Skeletal muscle satellite cell (primary cell): ENCODE measurements at regions not wholly inside any gene's neighbourhood (a gene's known extent, or its start where the extent isn't known, plus 50 kb on each side); places are given as distances from the start of the nearest gene placed in this dataset.

Source experiments
- H3K27me3 ChIP-seq: 2 replicates; pipeline ENCODE4 v1.7.0; 2013; ENCODE audit warnings: low read length; ENCODE audit not compliant: control insufficient read depth, insufficient read depth
- H3K36me3 ChIP-seq: 2 replicates; pipeline ENCODE4 v1.7.0; 2013; ENCODE audit warnings: mild to moderate bottlenecking, control low read depth, low read length; ENCODE audit not compliant: insufficient read depth
- H3K4me1 ChIP-seq: 2 replicates; pipeline ENCODE4 v1.7.0; 2013; ENCODE audit warnings: low read length; ENCODE audit not compliant: control insufficient read depth, insufficient read depth
- H3K4me2 ChIP-seq: 2 replicates; pipeline ENCODE4 v1.7.0; 2013; ENCODE audit warnings: mild to moderate bottlenecking, low read length
- H3K4me3 ChIP-seq: 2 replicates; pipeline ENCODE4 v1.7.0; 2013; ENCODE audit warnings: low read length
- H3K9ac ChIP-seq: 2 replicates; pipeline ENCODE4 v1.7.0; 2013; ENCODE audit warnings: mild to moderate bottlenecking, low read depth, low read length, moderate library complexity
- H3K9me3 ChIP-seq: replicated peaks from 2 replicates; pipeline ENCODE4 v1.7.0; 2013; ENCODE audit warnings: mild to moderate bottlenecking, control low read depth, low read length

- Histone ChIP-seq H3K4me1 (no peaks in the 10 kb centered on the region), H3K9ac (no peak overlapping the region)
Observed at GRCh38 chr12:24143928-24144327, 194.5 kb upstream of the SOX5 start.

GRCh38 chr12:24139035-24139434 is 189.6 kb upstream of the SOX5 start:
- Histone ChIP-seq H3K9ac (no peak overlapping the region), H3K9me3 (no peaks in the 10 kb centered on the region), H3K4me1 (no peaks in the 10 kb centered on the region), H3K36me3 (no peaks in the 10 kb centered on the region), H3K27me3 (no peaks in the 10 kb centered on the region), H3K4me3 (no peak overlapping the region), H3K4me2 (no peak overlapping the region)

More at GRCh38 chr12:24143928-24144327, 194.5 kb upstream of the SOX5 start:
- Histone ChIP-seq H3K4me3 (no peak overlapping the region), H3K36me3 (no peaks in the 10 kb centered on the region), H3K27me3 (no peaks in the 10 kb centered on the region), H3K4me2 (no peak overlapping the region), H3K9me3 (no peaks in the 10 kb centered on the region)

GRCh38 chr12:24138041-24138440 is 188.6 kb upstream of the SOX5 start:
- Histone ChIP-seq H3K4me1 (no peaks in the 10 kb centered on the region), H3K4me2 (no peak overlapping the region), H3K36me3 (no peaks in the 10 kb centered on the region), H3K27me3 (no peaks in the 10 kb centered on the region), H3K9me3 (no peaks in the 10 kb centered on the region), H3K4me3 (no peak overlapping the region), H3K9ac (no peak overlapping the region)

- Histone ChIP-seq H3K4me2 (no peak overlapping the region), H3K36me3 (no peaks in the 10 kb centered on the region), H3K4me3 (no peak overlapping the region), H3K9me3 (no peaks in the 10 kb centered on the region), H3K27me3 (no peaks in the 10 kb centered on the region), H3K9ac (no peak overlapping the region), H3K4me1 (no peaks in the 10 kb centered on the region)
Observed at GRCh38 chr12:24135158-24135850, 185.8 kb upstream of the SOX5 start.

GRCh38 chr12:24134092-24134491 is 184.6 kb upstream of the SOX5 start:
- Histone ChIP-seq H3K9ac (no peak overlapping the region), H3K36me3 (no peaks in the 10 kb centered on the region), H3K9me3 (no peaks in the 10 kb centered on the region), H3K4me1 (no peaks in the 10 kb centered on the region), H3K27me3 (no peaks in the 10 kb centered on the region), H3K4me3 (no peak overlapping the region), H3K4me2 (no peak overlapping the region)

GRCh38 chr12:24133384-24133783 is 183.9 kb upstream of the SOX5 start:
- no peaks in the 10 kb centered on the region for H3K9me3 ChIP-seq
- H3K36me3 ChIP-seq: no peaks in the 10 kb centered on the region
- no peak overlapping the region for H3K9ac ChIP-seq
- no peak overlapping the region for H3K4me3 ChIP-seq
- no peaks in the 10 kb centered on the region for H3K4me1 ChIP-seq
- H3K27me3 ChIP-seq: no peaks in the 10 kb centered on the region
- H3K4me2 ChIP-seq: no peak overlapping the region

GRCh38 chr12:24127919-24128721 is 178.7 kb upstream of the SOX5 start:
- Histone ChIP-seq H3K4me1 (no peaks in the 10 kb centered on the region), H3K9me3 (no peaks in the 10 kb centered on the region), H3K4me2 (no peak overlapping the region), H3K4me3 (no peak overlapping the region), H3K9ac (no peak overlapping the region), H3K27me3 (no peaks in the 10 kb centered on the region), H3K36me3 (no peaks in the 10 kb centered on the region)

- Histone ChIP-seq H3K36me3 (no peaks in the 10 kb centered on the region), H3K9ac (no peak overlapping the region), H3K4me1 (no peaks in the 10 kb centered on the region), H3K4me3 (no peak overlapping the region), H3K27me3 (no peaks in the 10 kb centered on the region), H3K4me2 (no peak overlapping the region), H3K9me3 (no peaks in the 10 kb centered on the region)
Observed at GRCh38 chr12:24125280-24125679, 175.8 kb upstream of the SOX5 start.

- Histone ChIP-seq H3K9ac (no peak overlapping the region), H3K4me1 (no peaks in the 10 kb centered on the region), H3K4me2 (no peak overlapping the region), H3K27me3 (no peaks in the 10 kb centered on the region), H3K36me3 (no peaks in the 10 kb centered on the region), H3K9me3 (no peaks in the 10 kb centered on the region), H3K4me3 (no peak overlapping the region)
Observed at GRCh38 chr12:24121911-24122310, 172.4 kb upstream of the SOX5 start.

GRCh38 chr12:24118668-24119067 is 169.2 kb upstream of the SOX5 start:
- Histone ChIP-seq H3K36me3 (no peaks in the 10 kb centered on the region), H3K4me1 (no peaks in the 10 kb centered on the region), H3K4me2 (no peak overlapping the region), H3K27me3 (no peaks in the 10 kb centered on the region), H3K9ac (no peak overlapping the region), H3K9me3 (no peaks in the 10 kb centered on the region), H3K4me3 (no peak overlapping the region)

GRCh38 chr12:24116548-24116947 is 167.1 kb upstream of the SOX5 start:
- H3K9me3 ChIP-seq: no peaks in the 10 kb centered on the region
- H3K4me3 ChIP-seq: no peak overlapping the region
- peaks cover 7% of the 10 kb centered on the region for H3K4me1 ChIP-seq
- no peak overlapping the region for H3K9ac ChIP-seq
- no peaks in the 10 kb centered on the region for H3K36me3 ChIP-seq
- no peaks in the 10 kb centered on the region for H3K27me3 ChIP-seq
- H3K4me2 ChIP-seq: no peak overlapping the region

GRCh38 chr12:24113701-24114100 is 164.2 kb upstream of the SOX5 start:
- Histone ChIP-seq H3K36me3 (no peaks in the 10 kb centered on the region), H3K9me3 (no peaks in the 10 kb centered on the region), H3K4me1 (peaks cover 15% of the 10 kb centered on the region), H3K27me3 (no peaks in the 10 kb centered on the region), H3K4me3 (no peak overlapping the region), H3K4me2 (no peak overlapping the region), H3K9ac (no peak overlapping the region)
